NB4 (cell line): ENCODE measurements at regions not wholly inside any gene's neighbourhood (a gene's known extent, or its start where the extent isn't known, plus 50 kb on each side); places are given as distances from the start of the nearest gene placed in this dataset.
A peak's percentile ranks its signal among the peaks of the same experiment; 100 is the strongest.

Experiments used
- DNase-seq: peaks from one replicate; pipeline ENCODE4 v3.0.0; 2010; ENCODE audit warnings: low read depth
- H3K4me3 ChIP-seq: one replicate; pipeline ENCODE4 v1.5.1; 2011; ENCODE audit warnings: mild to moderate bottlenecking, low read depth, low read length, moderate library complexity
- MAX ChIP-seq: IDR thresholded peaks from 2 replicates; pipeline ENCODE4 v1.6.1; 2011; ENCODE audit warnings: low read depth, low read length
- MYC ChIP-seq: IDR thresholded peaks from 2 replicates; pipeline ENCODE4 v1.6.1; 2011; ENCODE audit warnings: low read depth, low read length
- POLR2A ChIP-seq: IDR thresholded peaks from 2 replicates; pipeline ENCODE4 v1.6.1; 2011; ENCODE audit warnings: mild to moderate bottlenecking; ENCODE audit not compliant: insufficient read length; ENCODE audit errors: extremely low read depth
- TF ChIP-seq, protein P1 (sequence below): IDR thresholded peaks from one replicate; pipeline ENCODE4 v1.5.1; 2012; ENCODE audit warnings: low read depth, low read length

DNA sequence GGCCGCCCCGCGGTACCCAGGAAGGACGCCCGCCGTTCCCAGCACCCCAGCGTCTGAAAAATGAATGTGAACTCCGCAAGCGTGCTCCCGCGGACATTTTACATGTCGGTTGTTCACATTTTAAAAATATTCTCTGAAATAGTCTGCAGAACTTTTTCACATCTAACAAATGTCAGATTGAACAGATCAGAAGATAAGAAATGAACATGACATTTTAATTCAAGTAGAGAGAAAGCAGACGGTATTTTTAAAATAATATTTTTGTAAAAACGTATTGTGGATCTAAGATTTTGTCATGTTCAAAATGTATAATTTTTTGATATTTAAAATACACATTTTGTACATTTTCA, 101.8 kb upstream of the DIO3 start:
- DNase-seq, result no peak
- H3K4me3 ChIP-seq, result no peak overlapping the region
- no peak for TF ChIP-seq MAX
- TF ChIP-seq, protein P1, sequence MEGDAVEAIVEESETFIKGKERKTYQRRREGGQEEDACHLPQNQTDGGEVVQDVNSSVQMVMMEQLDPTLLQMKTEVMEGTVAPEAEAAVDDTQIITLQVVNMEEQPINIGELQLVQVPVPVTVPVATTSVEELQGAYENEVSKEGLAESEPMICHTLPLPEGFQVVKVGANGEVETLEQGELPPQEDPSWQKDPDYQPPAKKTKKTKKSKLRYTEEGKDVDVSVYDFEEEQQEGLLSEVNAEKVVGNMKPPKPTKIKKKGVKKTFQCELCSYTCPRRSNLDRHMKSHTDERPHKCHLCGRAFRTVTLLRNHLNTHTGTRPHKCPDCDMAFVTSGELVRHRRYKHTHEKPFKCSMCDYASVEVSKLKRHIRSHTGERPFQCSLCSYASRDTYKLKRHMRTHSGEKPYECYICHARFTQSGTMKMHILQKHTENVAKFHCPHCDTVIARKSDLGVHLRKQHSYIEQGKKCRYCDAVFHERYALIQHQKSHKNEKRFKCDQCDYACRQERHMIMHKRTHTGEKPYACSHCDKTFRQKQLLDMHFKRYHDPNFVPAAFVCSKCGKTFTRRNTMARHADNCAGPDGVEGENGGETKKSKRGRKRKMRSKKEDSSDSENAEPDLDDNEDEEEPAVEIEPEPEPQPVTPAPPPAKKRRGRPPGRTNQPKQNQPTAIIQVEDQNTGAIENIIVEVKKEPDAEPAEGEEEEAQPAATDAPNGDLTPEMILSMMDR, result no peak
- no peak for TF ChIP-seq MYC
- TF ChIP-seq POLR2A, result no peak

DNA sequence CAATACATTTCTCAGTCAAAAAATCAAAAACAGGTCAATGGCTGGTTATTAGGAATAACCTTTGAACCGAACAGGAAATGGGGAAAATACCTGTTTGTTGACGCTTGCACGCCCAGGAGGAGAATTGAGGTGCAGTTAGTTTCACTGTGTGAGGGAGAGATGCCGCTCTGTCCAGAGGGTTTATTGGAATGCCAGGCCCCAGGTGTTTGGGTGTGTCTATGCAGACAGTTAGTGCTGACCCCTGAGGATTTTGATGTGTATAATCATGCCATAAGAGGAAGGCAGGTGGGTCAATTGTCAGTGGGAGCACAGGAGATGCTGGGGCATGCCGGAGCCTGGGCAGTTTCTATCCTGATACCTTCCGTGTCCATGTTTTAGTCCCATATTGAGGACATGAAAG, 100.8 kb upstream of the DIO3 start:
- DNase-seq, result no peak
- H3K4me3 ChIP-seq, result no peak overlapping the region
- TF ChIP-seq MYC (no peak), POLR2A (no peak)
- TF ChIP-seq, protein P1, result no peak

DNA sequence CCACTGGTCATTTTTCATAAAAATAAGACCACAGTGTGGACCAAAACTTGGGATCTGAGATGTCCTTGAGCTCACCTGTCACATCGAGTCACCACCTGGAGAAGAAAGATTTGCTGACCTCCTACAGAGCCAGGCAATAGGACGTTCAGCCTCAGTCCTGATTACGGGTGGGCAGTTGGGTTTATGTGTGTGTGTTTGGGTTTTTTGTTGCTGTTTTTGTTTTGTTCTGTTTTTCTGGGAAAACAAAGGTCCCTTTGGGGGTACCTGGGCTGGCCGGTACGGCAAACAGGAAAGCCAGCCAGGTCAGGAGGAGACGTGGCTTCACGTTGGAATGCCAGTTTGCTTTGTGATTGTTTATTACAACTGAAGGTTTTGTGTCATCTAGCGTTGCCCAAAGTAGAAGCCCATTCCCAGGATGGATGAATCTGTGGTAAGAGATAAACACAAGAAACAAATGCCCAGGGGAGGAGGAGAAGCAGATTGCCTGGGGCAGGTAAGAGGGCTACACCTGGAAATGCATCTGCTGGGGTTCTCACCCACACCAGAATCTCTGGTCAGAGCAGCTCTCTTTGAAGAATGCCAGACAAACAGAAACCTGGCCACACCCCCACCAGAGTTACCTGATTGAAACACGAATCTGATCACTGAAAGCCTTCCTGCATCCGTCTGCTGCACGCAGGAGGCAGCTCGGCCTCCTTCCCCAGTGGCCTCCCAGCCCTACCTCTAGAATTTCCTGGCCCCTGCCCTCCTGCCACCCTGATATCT, 100.1 kb upstream of the DIO3 start:
- TF ChIP-seq POLR2A (no peak), MYC (no peak), MAX (no peak)
- TF ChIP-seq, protein P1, result no peak
- H3K4me3 ChIP-seq, result no peak overlapping the region
- DNase-seq, result no peak

DNA sequence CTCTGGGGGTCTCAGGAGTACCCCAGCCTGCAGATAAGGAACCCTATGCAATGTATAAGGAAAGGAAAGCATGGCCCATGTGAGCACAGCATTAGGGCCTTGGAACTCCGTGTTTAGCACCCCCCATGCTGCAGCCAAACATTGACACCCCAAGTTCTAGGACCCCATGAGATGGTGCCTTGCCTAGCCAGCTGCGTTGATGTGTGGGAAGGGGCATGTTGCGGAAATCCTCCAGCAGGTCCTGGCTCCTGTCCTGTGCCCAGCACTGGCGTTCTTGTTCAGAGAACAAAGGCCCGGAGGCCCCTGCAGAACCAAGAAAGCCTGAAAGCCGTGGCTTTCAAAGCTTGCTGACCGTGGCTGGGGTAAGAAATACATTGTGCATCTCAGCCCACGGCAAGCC, 99.4 kb upstream of the DIO3 start:
- no peak for DNase-seq
- H3K4me3 ChIP-seq, result no peak overlapping the region
- TF ChIP-seq POLR2A (no peak), MAX (no peak), MYC (no peak)
- TF ChIP-seq, protein P1, result no peak

GRCh38 chr14:101462726-101463565, 98.3 kb upstream of the DIO3 start:
- peak; percentile 46 for DNase-seq
- H3K4me3 ChIP-seq, result no peak overlapping the region
- no peak for TF ChIP-seq POLR2A
- 0 out of 2 replicates have a peak, but pooled peaks have one; percentile 20 for TF ChIP-seq MAX

DNA sequence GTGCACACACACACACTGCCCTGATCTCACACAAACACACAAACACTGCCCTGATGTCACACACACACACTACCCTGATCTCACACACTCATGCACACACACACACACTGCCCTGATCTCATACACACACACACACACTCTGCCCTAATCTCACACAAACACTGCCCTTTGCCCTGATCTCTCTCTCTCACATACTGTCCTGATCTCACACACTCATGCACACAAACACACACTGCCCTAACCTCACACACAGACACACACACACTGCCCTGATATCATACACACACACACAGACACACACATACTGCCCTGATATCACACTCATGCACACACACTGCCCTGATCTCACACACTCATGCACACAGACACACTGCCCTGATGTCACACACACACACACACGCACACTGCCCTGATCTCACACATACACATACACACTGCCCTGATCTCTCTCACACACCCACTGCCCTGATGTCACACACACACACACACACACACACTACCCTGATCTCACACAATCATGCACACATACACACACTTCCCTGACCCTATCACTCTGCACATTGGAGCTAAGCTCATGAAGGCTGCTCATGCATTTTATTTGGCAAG, 97.6 kb upstream of the DIO3 start:
- no peak overlapping the region for H3K4me3 ChIP-seq
- DNase-seq, result no peak
- TF ChIP-seq, protein P1, result no peak
- TF ChIP-seq MYC, result no peak
- no peak for TF ChIP-seq POLR2A
- no peak for TF ChIP-seq MAX
